Glutamatergic neuron (in vitro differentiated cells): ENCODE measurements at regions not wholly inside any gene's neighbourhood (a gene's known extent, or its start where the extent isn't known, plus 50 kb on each side); places are given as distances from the start of the nearest gene placed in this dataset.
"Not testable (repeated sequence)": the region's sequence is repeated elsewhere in the genome, so short reads cannot be mapped to it uniquely, and the experiment has no call there.

ENCODE experiments used
- DNase-seq: peaks from one replicate; pipeline ENCODE4 v3.0.0; 2022
- H3K27ac Mint-ChIP-seq: one replicate; pipeline ENCODE4 v1.8.0; 2020; ENCODE audit warnings: mild to moderate bottlenecking, mixed read lengths, inconsistent platforms; ENCODE audit not compliant: unreplicated experiment
- H3K27me3 Mint-ChIP-seq: one replicate; pipeline ENCODE4 v1.8.0; 2020; ENCODE audit warnings: mild to moderate bottlenecking, moderate library complexity, mixed read lengths, inconsistent platforms; ENCODE audit not compliant: unreplicated experiment
- H3K36me3 Mint-ChIP-seq: one replicate; pipeline ENCODE4 v1.8.0; 2020; ENCODE audit warnings: mild to moderate bottlenecking, mixed read lengths, inconsistent platforms; ENCODE audit not compliant: unreplicated experiment
- H3K4me1 Mint-ChIP-seq: one replicate; pipeline ENCODE4 v1.8.0; 2020; ENCODE audit warnings: mild to moderate bottlenecking, low read depth, mixed read lengths, inconsistent platforms; ENCODE audit not compliant: unreplicated experiment
- H3K4me3 Mint-ChIP-seq: one replicate; pipeline ENCODE4 v1.8.0; 2020; ENCODE audit warnings: mild to moderate bottlenecking, mixed read lengths, inconsistent platforms; ENCODE audit not compliant: unreplicated experiment
- H3K9me3 Mint-ChIP-seq: one replicate; pipeline ENCODE4 v1.8.0; 2020; ENCODE audit warnings: mild to moderate bottlenecking, moderate library complexity, mixed read lengths, inconsistent platforms; ENCODE audit not compliant: unreplicated experiment
- CTCF ChIP-seq: fragments of 200-600 bp; sonication (generic); IDR thresholded peaks from one replicate; pipeline ENCODE4 v1.5.0; 2021; ENCODE audit not compliant: partially characterized antibody, unreplicated experiment

DNA sequence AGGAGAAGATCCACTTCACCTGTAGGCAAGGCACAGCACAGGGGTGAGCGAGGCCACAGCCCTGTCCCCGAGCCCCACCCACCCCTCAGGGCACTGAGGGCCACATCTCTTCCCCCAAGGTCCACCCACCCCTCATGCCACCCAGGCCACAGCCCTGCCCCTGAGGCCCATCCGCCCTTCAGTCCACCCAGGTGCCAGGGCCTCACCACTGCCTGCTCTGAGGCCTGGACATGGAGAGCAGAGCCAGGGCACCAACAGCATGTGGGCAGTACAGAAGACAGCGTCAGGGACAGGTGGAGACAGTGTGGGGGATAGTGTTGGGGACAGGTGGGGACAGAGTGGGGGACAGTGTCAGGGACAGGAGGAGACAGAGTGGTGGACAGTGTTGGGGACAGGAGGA is 138.3 kb downstream of the TMEM121 start:
- Mint-ChIP-seq H3K4me3 (no peak overlapping the region), H3K9me3 (peaks cover 30% of the 10 kb centered on the region), H3K27me3 (peaks cover 22% of the 10 kb centered on the region), H3K4me1 (no peaks in the 10 kb centered on the region), H3K27ac (no peak overlapping the region), H3K36me3 (peaks cover 14% of the 10 kb centered on the region)
- no peak for DNase-seq
- TF ChIP-seq CTCF = no peak

- DNase-seq = no peak
- H3K27ac Mint-ChIP-seq = no peak overlapping the region
- H3K4me3 Mint-ChIP-seq = no peak overlapping the region
- TF ChIP-seq CTCF = no peak
- H3K36me3 Mint-ChIP-seq = peaks cover 7% of the 10 kb centered on the region
- H3K27me3 Mint-ChIP-seq = peaks cover 21% of the 10 kb centered on the region
- H3K9me3 Mint-ChIP-seq = peaks cover 24% of the 10 kb centered on the region
- no peaks in the 10 kb centered on the region for H3K4me1 Mint-ChIP-seq
Observed at GRCh38 chr14:105665247-105665950, 139.0 kb downstream of the TMEM121 start.

DNA sequence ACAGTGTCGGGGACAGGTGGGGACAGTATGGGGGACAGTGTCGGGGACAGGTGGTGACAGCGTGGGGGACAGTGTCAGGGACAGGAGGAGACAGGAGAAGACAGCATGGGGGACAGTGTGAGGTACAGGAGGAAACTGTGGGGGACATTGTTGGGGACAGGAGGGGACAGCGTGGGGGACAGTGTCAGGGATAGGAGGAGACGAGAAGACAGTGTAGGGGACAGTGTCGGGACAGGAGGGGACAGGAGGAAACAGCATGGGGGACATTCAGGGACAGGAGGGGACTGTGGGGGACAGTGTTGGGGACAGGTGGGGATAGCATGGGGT is 139.5 kb downstream of the TMEM121 start:
- Mint-ChIP-seq H3K4me1 (no peaks in the 10 kb centered on the region), H3K4me3 (no peak overlapping the region), H3K9me3 (peaks cover 21% of the 10 kb centered on the region), H3K27ac (no peak overlapping the region), H3K36me3 (peaks cover 2% of the 10 kb centered on the region), H3K27me3 (peaks cover 16% of the 10 kb centered on the region)
- DNase-seq = no peak
- TF ChIP-seq CTCF = no peak

- peaks cover 19% of the 10 kb centered on the region for H3K9me3 Mint-ChIP-seq
- no peak for DNase-seq
- no peak overlapping the region for H3K27ac Mint-ChIP-seq
- no peaks in the 10 kb centered on the region for H3K36me3 Mint-ChIP-seq
- no peak overlapping the region for H3K4me3 Mint-ChIP-seq
- peaks cover 13% of the 10 kb centered on the region for H3K27me3 Mint-ChIP-seq
- TF ChIP-seq CTCF = no peak
- H3K4me1 Mint-ChIP-seq = no peaks in the 10 kb centered on the region
Observed at GRCh38 chr14:105666420-105666819, 140.0 kb downstream of the TMEM121 start.

DNA sequence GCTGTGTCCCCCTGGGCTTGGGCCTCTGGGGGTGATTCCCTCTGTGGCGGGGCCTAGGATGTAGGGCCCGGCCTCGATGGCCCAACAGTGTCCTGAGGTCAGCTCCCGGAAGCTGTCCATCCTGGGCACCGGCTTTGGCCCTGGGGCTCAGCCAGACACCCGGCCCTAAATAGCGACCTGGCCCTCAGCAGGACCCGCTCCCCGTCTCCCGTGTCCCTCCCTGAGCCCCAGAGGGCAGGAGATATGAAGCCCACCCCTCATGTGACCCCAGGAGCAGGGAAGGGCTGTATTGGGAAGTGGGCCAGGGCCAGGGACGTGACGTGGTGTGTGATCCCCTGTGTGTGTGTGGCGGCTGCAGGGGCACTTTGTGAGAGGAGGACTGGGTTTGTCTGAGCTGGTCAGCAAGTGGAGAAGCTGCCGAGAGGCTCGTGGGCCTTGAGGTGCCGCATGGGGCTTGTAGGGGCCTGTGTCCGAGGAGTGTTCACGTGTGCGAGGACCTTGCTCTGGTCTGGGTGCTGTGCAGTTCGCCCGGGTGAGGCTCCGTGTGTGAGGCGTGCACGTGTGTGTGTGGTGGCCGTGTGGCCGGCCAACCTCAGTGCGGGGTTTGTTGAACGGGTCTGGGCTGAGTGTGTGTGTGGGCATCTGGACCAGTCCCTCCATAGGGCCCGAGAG is 140.7 kb downstream of the TMEM121 start:
- not testable (repeated sequence) for DNase-seq, H3K36me3 Mint-ChIP-seq, H3K4me3 Mint-ChIP-seq, H3K4me1 Mint-ChIP-seq, H3K27ac Mint-ChIP-seq
- H3K27me3 Mint-ChIP-seq = peaks cover 13% of the 10 kb centered on the region
- peaks cover 17% of the 10 kb centered on the region for H3K9me3 Mint-ChIP-seq

GRCh38 chr14:105667663-105668020 is 141.3 kb downstream of the TMEM121 start:
- not testable (repeated sequence) for H3K4me3 Mint-ChIP-seq, H3K4me1 Mint-ChIP-seq, H3K36me3 Mint-ChIP-seq, DNase-seq, H3K27ac Mint-ChIP-seq
- H3K9me3 Mint-ChIP-seq = peaks cover 17% of the 10 kb centered on the region
- peaks cover 13% of the 10 kb centered on the region for H3K27me3 Mint-ChIP-seq

DNA sequence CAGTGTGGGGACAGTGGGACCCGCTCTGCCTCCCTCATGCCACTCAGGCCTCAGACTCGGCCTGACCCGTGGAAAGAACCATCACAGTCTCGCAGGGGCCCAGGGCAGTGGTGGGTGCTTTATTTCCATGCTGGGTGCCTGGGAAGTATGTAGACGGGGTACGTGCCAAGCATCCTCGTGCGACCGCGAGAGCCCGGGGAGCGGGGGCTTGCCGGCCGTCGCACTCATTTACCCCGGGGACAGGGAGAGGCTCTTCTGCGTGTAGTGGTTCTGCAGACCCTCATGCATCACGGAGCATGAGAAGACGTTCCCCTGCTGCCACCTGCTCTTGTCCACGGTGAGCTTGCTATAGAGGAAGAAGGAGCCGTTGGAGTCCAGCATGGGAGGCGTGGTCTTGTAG is 141.6 kb downstream of the TMEM121 start:
- H3K36me3 Mint-ChIP-seq, H3K27ac Mint-ChIP-seq, DNase-seq, H3K4me3 Mint-ChIP-seq, H3K4me1 Mint-ChIP-seq: not testable (repeated sequence)
- H3K27me3 Mint-ChIP-seq = peaks cover 13% of the 10 kb centered on the region
- H3K9me3 Mint-ChIP-seq = peaks cover 17% of the 10 kb centered on the region

DNA sequence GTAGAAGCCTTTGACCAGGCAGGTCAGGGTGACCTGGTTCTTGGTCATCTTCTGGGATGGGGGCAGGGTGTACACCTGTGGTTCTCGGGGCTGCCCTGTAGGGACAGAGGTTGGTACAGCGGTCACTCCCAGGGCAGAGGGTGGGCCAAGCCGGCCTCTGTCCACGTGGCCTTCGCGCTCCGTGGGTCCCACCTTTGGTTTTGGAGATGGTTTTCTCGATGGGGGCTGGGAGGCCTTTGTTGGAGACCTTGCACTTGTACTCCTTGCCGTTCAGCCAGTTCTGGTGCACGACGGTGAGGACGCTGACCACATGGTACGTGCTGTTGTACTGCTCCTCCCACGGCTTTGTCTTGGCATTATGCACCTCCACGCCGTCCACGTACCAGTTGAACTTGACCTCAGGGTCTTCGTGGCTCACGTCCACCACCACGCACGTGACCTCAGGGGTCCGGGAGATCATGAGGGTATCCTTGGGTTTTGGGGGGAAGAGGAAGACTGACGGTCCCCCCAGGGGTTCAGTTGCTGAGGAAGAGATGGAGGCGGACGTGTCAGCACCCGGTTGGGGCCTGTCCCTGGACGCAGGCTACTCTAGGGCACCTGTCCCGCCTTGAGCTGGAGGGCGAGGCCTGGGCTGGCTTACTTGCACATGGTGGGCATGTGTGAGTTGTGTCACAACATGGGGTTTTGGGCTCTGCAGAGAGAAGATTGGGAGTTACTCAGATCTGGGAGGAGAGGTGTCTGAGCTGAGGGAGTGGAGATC is 142.3 kb downstream of the TMEM121 start:
- DNase-seq, H3K4me3 Mint-ChIP-seq, H3K4me1 Mint-ChIP-seq, H3K36me3 Mint-ChIP-seq, H3K27ac Mint-ChIP-seq: not testable (repeated sequence)
- Mint-ChIP-seq H3K27me3 (peaks cover 13% of the 10 kb centered on the region), H3K9me3 (peaks cover 22% of the 10 kb centered on the region)
